Left renal cortex interstitium (tissue), 4 donors: ENCODE measurements at regions not wholly inside any gene's neighbourhood (a gene's known extent, or its start where the extent isn't known, plus 50 kb on each side); places are given as distances from the start of the nearest gene placed in this dataset.
"Not testable (repeated sequence)": the region's sequence is repeated elsewhere in the genome, so short reads cannot be mapped to it uniquely, and the experiment has no call there.

Experiments
- DNase-seq, 4 donors: peaks; one replicate each; pipeline ENCODE4 v3.0.0-alpha.2; 2013; ENCODE audit warnings: low read depth in 4 of 4, low spot score in 2 of 4, missing footprints in 1 of 4

DNA sequence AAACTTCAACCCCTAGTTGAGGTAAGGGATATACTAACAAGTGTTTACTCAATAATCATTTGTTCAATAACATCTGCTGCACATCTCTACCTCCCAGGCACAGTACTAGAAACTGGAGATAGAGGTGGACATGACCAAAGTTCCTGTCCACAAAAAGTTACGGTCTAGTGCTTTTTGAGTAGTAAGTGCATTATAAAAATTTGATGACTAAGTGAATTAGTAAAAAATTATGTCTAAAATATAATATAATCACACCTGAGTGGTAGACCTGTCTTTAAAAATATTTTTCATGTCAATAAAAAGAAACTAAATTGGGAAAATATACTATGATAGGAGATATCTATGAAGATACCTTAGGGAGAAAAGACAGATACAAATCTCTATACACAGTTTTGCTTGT, 121.5 kb upstream of the FHIT start:
- no peak for DNase-seq

DNA sequence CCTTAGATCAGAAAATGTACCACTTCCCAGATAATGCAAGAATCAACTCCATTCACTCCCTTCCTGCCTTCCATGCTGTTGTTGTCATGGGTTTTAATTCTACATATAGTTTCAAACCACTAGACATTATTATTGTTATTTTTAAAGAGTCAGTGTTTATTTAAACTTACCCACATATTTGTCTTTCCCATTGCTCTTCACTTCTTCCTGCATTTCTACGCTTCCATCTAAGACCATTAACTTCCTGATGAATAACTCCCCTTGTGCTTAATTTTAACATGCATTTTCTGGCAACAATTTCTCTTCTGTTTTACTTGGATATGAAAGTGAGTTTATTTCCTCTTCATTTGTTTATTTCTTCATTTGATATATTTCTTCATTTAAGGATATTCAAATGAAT, 127.1 kb upstream of the FHIT start:
- no peak for DNase-seq

DNA sequence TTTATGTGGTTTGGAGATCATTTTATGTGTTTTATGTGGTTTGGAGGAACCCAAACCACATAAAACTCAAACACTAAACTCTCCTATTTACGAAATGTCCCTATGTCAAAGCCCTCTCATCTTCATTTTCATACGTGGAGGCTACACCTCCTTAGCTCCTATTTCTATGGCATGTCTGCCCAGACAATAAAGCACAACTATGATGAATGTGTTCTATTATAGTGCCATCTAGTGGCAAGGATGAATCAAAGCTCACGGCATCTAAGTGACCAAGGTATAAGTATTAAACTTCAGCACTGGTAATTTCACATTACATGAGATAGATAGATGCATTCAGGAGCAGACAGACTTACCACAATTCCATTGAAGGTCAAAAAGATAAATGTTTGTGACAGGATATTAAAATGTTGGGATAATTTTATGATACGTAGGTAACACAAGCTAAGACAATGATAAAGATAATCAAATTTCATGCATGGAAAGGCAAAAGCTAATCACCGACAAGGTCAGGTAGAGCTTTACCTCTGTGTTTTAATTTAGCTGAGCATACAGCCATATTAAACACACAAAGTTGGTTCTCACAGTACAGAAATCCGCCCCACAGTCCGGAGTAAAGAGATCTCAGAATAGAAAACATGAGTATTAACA, 130.6 kb upstream of the FHIT start:
- no peak for DNase-seq

DNA sequence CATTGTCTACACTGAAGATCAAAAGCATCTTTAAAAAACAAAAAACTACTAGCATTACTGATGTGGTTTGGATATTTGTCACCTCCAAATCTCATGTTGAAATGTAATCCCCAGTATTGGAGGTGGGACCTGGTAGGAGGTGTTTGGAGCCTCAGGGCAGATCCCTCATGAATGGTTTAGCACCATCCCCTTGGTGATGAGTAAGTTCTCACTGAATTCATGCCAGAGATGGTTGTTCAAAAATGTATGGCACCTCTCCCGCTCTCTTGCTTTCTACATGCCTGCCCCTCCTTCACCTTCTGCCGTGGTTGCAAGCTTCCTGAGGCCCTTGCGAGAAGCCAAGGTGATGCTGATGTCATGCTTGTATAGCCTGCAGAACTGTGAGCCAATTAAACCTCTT, 136.6 kb upstream of the FHIT start:
- DNase-seq, result no peak

DNA sequence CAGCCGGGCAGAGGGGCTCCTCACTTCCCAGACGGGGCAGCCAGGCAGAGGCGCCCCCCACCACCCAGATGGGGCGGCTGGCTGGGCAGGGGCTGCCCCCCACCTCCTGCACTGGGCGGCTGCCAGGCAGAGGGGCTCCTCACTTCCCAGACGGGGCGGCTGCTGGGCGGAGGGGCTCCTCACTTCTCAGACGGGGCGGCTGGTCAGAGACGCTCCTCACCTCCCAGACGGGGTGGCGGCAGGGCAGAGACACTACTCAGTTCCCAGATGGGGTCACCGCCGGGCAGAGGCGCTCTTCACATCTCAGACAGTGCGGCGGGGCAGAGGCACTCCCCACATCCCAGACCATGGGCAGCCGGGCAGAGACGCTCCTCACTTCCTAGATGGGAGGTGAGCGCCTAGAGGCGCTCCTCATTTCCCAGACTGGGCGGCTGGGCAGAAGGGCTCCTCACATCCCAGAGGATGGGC, 142.3 kb upstream of the FHIT start:
- not testable (repeated sequence) for DNase-seq

DNA sequence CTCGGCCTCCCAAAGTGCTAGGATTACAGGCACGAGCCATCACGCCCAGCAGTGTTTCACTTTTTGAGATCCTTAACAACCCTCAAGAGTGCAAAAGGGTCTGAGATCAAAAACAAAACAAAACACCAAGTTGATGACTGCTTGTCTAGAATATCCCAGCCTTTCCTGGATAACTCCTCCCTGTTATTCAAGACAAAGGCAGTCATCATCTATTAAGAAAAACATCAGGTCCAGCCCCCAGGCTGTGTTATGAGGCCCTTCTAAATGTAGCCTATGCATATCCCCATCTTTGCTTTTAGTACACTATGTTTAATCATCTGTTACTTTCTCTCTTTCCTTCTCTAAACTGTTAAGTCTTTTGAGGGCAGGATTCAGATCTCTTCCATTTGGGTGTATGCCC, 150.1 kb upstream of the FHIT start:
- DNase-seq, result no peak

DNA sequence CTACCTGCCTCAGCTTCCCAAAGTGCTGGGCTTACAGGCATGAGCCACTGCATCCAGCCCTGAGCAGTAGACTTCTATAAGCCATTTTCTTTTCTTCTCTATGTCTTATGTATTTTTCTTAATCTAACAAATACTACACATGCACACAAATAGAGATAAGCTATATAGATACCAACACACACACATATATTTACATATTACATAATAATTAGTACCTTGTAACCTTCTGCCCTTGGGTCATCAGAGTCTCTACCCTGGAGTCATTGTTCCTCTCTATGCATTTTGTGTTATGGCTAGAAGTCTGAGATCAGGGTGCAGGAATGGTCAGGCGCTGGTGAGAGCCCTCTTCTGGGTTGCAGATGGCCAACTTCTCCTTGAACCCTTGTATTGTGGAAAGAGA, 154.0 kb upstream of the PTPRG start:
- DNase-seq, result no peak

DNA sequence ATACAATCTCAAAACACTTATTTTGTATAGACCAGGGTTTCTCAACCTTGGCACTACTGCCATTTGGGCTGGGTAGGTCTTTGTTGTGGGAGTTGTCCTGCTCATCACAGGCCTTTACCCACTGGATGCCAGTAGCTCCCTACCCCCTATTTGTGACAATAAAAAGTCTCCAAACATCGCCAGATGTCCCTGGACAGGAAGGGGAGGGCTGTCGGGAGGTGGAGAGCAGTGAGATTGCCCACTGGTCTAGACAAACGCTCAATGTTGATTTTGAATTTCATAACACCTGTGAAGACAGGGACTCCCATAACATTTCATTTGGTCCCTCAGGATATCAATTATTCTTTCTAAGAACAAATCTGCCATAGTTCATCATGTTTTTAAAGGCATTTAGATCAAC, 151.7 kb upstream of the PTPRG start:
- no peak for DNase-seq

DNA sequence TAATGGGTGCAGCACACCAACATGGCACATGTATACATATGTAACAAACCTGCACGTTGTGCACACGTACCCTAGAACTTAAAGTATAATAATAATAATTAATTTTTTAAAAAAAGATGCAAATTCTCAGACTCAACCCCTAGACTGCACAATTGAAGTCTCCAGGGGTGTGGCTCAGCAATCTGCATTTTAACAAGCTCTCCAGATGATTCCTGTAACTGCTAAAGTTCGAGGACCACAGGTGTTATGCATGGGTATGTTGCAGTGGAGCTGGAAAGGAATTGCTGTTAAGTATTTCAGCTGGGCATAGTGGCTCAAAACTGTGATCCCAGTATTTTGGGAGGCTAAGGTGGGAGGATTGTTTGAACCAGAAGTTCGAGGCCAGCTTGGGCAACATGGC, 151.0 kb upstream of the PTPRG start:
- not testable (repeated sequence) for DNase-seq

DNA sequence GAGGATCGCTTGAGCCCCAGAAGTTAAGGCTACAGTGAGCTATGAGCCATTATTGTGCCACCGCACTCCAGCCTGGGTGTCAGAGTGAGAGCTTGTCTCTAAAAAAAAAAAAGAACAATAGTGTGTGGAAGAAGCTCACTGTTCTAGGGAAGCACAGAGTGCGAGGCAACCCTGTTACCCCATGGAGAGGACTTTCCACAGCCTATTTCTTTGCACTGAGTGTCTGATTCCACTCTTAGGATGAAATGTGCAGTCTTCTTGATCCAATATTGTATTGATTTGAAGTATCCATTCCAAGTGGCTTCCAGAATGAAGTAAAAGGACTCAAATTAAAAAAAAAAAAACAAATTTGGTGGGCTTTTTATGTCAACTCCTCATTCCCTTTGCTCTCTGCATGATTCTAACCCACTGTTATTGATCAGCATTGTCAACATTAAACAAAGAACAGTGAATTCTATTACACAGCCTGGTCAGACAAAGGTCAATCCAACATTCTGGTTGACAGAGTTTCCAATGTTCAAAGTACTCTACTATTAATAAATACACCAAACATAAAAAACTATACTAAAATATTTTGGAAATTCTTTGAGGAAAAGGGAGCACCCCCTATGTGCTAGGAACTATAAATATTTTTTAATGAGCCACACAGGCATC, 150.2 kb upstream of the PTPRG start:
- DNase-seq, result no peak

DNA sequence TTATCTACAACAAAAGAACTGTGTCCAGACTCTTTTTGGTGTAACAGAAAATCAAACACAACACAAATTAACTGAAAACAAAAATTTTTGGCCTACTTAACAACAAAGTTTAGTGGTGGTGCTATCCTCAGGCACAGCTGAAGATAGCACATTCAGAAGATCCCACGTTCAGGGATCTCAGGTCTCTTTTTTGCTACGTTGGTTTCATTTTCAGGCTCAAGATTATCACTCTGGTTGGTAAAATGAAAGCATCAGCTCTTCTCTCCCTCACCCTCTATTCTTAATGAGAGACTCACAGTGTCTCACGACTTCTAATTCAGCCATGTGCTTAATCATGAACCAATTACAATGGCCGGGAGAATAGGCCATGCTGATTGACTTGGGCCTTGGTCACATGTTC, 146.9 kb upstream of the PTPRG start:
- no peak for DNase-seq

DNA sequence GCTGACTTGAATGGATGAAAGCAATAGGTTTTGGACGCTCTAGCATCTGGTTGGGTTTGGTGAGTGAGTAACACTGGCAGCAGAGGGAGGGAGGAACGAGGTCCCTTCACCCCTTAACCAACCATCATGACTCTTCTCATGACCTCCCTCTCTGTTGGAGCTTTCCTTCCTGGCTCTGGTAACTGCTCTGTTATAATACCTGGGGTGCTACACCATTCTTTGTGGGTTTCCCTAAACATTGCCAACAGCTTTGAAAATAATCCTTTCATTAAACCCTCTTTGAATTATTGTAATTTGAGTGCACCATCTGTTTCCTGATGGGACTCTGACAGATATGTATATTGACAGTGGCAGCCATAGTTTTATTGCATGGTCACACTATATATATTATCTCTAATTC, 146.2 kb upstream of the PTPRG start:
- DNase-seq, result no peak

DNA sequence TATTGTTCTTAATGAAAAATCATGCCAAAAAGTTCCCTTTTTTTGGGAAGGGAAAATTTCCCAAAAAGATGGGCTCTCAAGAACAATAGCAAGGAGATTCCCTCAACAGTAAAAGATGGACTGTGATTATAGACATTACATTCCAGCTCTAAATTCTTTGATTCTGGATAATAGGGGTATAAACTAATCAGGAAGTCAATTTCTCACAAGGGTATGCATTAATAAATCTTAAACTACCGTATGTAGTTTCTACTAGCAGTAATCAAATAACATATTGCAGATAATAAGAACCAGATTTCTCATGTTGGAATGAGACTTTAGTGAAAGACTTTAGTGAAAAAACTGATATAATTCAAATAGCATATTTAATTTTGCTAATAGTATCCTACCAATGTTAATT, 144.8 kb upstream of the PTPRG start:
- DNase-seq, result no peak

DNA sequence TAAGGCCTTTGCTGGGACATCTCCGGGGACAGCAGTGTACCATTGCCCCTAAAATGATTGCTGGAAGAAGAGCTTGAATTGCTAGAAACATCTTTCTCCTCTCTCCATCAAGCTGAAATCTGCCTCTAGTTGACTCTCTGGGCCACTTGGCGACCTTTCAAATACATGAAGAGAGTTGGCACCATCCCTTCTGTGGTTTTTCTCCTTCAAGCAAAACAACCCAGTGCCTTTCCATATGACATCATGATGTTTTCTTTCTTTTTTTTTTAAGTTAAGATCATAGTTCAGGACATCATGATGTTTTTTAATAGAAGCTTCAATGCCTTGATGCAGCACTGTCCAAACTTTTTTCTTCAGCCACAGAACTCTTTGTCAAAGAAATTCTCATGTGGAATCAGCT, 144.0 kb upstream of the PTPRG start:
- DNase-seq, result no peak

DNA sequence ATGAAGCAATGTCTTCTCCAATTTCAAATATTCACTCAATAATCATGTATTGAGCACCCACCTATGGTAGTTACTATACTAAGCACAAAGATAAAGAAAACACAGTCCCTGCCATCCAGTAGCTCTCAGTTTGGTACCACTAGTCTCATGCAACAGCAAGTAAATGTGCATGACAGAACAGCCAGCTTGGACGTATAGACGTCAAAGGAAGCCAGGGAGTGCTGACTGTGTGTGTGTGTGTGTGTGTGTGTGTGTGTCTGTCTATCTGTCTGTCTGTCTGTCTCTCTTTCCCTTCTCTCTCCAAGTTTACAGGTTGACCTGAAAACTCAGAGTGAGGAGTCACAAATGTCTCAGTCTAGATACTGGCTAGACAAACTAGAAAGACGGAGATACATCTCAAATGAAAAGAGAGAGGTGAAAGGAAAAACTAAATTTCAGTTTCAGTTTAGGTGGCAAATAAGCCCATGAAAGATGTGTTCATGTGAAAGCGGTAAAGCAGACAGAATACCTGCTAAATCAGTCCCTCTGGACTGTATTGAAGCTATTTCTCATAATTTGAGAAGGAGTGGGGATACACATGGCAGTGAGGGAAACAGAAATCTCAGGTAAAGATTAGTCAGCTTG, 141.1 kb upstream of the PTPRG start:
- DNase-seq, result no peak

DNA sequence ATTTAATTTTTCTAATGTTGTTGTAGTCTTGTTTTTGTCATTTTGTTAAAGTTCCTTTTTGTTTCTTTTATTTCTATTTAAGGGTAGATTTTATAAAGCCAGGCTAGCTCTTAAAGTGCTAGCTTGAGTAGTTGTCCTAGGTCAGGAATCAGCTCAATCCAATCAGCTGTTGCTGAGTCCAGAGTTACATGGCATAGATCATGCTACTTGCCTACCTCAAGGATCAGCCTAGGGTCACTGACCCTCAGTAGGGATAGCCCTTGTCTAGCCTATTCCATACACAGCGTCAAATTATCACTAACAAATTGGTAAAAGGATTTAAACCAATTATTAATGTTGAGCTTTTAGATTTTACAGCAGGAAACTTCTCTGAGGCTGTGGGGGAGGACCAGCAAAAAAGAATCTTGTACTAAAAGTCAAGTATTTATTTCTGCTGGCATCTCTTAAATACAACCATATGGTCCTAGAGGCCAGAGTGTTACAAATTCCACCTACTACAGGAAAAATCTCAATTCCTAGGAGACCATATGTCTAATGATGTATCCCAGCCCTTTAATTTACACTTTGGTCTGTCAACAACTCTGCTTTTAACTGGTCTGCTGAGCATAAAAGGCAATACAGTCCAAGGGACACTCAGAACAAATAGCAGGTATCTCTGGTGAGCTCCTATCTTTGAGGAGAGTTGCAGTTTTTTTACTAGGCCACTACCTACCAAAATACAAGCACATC, 138.3 kb upstream of the PTPRG start:
- DNase-seq, result peak in 1 of 4 donors; percentile 8

DNA sequence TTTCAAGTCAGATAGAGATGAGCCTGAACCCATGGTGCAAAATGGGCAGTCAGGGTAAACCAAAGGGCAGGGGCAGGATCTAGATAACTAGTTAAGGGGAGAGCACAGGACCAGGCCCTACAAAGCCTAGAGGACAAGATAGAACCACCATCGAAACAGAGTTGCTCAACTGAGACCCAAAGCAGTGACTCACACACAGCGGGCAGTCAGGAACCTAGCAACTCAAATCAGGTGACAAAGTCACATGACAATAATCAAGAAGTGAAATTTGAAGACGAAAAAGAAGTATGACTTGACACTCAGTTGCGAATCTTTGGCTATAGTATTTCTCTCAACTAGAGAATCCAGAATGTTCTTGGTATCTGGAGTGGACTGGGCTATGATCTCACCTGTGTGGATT, 136.0 kb upstream of the PTPRG start:
- DNase-seq, result no peak

DNA sequence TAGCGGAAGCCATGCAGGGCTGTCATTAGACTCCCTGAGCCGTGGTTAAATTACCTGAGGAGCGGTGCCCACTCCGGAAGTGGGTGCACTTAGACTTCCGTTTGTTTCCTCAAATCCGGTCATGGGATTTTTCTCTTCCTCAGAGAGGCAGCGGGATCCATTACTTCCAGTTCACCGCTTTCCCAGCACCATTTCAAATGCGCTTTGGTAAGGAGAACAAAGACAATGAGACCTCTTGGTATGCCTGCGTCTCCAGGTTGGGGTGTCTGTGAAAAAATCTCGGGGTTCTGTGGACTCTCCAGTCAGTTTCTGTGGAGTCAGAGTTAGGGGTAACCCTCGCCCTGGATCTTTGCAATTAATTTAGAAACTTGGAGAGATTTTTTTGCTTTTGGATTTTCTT, 132.3 kb upstream of the PTPRG start:
- DNase-seq, result no peak

DNA sequence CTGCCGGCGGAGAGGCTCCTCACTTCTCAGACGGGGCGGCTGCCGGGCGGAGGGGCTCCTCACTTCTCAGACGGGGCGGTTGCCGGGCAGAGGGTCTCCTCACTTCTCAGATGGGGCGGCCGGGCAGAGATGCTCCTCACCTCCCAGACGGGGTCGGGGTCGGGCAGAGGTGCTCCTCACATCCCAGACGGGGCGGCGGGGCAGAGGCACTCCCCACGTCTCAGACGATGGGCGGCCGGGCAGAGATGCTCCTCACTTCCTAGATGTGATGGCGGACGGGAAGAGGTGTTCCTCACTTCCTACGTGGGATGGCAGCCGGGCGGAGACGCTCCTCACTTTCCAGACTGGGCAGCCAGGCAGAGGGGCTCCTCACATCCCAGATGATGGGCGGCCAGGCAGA, 126.5 kb upstream of the PTPRG start:
- not testable (repeated sequence) for DNase-seq

DNA sequence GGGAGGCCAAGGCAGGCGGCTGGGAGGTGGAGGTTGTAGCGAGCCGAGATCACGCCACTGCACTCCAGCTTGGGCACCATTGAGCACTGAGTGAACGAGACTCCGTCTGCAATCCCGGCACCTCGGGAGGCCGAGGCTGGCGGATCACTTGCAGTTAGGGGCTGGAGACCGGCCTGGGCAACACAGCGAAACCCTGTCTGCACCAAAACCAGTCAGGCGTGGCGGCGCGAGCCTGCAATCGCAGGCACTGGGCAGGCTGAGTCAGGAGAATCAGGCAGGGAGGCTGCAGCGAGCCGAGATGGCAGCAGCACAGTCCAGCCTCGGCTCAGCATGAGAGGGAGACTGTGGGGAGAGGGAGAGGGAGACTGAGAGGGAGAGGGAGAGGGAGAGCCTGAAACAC, 126.0 kb upstream of the PTPRG start:
- not testable (repeated sequence) for DNase-seq

DNA sequence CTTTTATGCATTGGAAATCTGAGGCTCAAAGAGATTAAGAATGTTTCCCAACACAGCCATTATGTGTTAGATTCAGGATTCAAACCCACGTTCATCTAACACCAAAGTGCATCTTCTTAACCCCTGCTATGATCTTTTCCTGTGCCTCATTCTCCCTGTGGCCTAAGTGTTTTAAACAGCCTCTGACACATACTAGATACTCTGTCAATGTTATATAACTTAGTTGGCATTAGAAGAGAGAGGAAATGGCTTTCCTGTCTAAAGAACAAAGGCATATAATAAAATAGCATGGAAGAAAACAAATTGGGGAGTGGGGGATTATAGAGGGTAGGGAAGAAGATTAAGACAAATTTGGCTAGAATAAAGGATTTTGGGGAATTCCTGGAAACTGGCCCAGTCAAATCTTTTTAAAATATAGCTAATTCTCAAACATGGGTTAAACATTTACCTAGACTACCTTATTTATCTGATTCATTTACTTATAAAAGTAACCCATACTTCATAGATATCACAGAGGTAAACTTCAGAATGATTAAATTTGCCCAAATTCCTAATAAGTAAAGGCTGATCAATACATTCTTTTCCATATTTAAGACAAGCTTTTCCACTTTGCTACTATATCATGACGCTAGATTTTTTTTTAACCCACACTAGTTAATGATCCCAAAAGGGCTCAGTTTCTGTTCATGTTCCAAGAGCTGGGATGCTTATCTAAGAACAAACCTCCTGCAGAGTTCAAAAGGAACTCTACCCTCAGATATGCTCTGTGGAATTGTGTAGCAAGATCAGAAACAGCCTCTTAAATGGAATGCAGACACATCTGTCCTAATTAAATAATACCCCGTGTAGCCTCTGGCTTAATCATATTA, 122.9 kb upstream of the PTPRG start:
- no peak for DNase-seq
